KBM-7 (cell line): ENCODE measurements at regions not wholly inside any gene's neighbourhood (a gene's known extent, or its start where the extent isn't known, plus 50 kb on each side); places are given as distances from the start of the nearest gene placed in this dataset.

Experiments used
- DNase-seq: peaks from one replicate; pipeline ENCODE4 v3.0.0-alpha.2; 2015
- in situ Hi-C: fragments of 300-500 bp; cut with MboI; formaldehyde crosslinking; loops from 2 replicates; pipeline ENCODE4 v1.14.3; 2020; ENCODE audit warnings: low sequenced_read_pairs, low pct_unique_long_range_greater_than_20kb, mixed read lengths

DNA sequence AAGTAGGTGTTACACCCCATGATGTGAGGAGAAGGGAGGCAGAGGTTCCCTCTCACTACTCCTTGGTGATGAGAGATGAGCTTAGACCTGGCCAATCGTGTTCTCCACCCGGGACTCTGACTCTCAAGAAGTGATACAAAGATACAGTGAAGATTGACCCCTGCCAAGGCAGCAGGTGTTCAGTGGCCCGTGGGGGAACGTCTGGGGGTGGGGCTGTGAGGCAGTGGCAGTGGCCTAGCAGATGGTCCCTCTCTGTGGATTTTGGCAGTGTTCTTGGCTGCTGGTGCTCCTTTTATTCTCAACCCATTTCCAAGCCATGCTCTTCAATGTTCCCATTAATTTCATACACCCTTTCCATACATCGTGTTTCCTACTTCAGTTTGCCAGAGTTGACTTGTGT is 120.4 kb upstream of the NEDD4L start:
- DNase-seq: no peak
- in situ Hi-C loops: no loop called here

- in situ Hi-C loops: no loop called here
- no peak for DNase-seq
Measured at GRCh38 chr18:57922885-57923284, 119.8 kb upstream of the ATP8B1 start.

- no peak for DNase-seq
- in situ Hi-C loops: no loop called here
Measured at GRCh38 chr18:57921708-57922107, 118.6 kb upstream of the ATP8B1 start.

- no peak for DNase-seq
- in situ Hi-C loops: no loop called here
Measured at GRCh38 chr18:57920036-57920435, 116.9 kb upstream of the ATP8B1 start.

- in situ Hi-C loops: no loop called here
- DNase-seq: no peak
Measured at GRCh38 chr18:57918601-57919000, 115.5 kb upstream of the ATP8B1 start.

DNA sequence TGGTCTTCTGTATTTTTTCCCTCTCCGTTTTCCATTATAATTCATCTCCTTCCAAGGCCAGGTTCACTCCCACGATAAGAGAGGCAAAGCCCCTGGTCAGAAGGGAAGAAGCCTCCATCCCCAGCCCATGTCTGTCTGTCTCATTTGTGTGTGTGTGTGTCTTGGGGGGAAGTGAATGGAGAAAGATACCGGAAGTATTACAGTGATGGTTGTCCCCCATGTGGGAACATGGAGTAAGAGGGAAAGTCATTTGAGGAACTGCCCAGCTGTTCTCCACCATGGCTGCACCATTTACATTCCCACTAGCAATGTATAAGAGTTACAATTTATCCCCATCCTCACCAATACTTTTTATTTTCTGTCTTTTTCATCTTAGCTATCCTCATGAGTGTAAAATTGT is 113.6 kb upstream of the ATP8B1 start:
- DNase-seq: no peak
- in situ Hi-C loops: no loop called here

GRCh38 chr18:57915865-57916582 is 112.9 kb upstream of the ATP8B1 start:
- no peak for DNase-seq
- in situ Hi-C loops: no loop called here

DNA sequence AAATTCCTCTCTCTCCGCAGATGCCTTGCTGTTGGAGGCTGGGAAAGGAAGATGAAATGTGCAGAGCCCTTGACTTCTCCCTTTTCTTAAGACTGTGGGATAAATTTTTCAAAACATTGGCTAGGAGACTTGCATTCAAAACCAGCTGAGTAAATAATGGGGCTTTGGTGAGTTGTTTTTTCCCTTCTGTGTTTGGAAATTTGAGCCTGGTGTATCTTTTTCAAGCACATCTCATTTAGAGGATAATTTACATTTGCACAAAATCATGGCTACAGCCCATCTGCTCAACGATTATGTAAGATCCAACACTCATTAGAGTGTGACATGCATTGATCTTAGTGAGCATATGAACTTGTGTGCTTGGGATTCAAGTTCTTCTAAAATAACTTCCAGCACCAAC is 112.1 kb upstream of the ATP8B1 start:
- no peak for DNase-seq
- in situ Hi-C loops: no loop called here

- in situ Hi-C loops: no loop called here
- DNase-seq: no peak
Measured at GRCh38 chr18:57913686-57914085, 110.6 kb upstream of the ATP8B1 start.

DNA sequence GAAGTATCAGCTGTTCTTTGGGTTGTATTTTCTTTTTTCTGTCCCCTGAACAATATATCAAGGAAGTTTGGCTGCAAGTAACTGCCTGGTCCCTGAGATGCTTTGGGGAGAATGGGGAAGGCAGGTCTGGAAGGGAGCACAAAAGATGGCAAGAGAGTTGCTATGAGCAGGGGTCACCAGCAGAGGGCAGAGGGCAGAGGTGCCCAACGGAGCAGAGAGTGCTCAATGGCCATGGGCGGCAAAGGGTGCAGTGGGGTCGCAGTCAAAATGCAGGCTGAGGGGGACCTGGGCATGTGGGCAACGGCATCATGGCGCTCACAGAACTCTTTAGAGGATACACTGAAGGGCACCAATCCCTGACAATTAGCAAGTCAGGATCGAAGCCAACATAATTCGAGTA is 107.7 kb upstream of the ATP8B1 start:
- DNase-seq: peak; percentile 15
- in situ Hi-C loops: no loop called here

GRCh38 chr18:57910134-57910533 is 107.0 kb upstream of the ATP8B1 start:
- DNase-seq: no peak
- in situ Hi-C loops: no loop called here

DNA sequence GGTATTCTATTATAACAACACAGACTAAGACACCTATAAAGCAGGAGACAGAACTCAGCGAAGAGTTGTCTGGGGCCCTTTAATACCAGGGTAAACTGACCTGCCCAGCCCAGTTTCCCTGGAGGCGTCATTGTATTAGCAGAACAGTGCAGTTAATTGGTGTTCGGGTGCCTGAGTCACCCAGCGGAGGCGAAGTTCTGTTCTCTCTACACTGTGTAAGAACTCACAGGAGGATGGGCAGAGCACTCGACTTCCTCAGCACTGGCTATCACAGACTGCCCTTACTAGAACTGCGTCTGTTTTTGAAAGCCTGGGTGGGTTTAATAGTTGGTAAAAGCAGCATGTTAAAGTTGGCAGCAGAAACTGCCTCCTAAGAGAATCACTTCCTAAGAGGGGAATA is 106.5 kb upstream of the ATP8B1 start:
- DNase-seq: no peak
- in situ Hi-C loops: no loop called here

DNA sequence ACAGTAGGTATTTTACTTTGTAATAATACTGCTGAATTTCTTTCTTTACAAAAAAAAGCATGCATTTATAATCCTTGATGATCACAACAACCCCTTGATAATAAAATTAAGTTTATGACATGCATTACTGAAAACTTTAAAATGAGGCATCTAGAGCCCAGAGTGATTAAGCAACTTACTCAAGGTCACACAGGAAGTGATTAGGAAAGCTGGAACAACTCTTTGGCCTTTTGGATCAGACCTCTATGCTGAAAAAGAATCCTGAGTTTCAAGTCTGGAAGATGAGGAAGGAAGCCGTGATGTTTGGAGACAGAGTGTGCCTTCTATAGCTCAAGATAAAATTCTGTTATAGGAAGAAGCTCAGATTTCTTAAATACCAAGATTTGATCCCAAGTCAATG is 105.0 kb upstream of the ATP8B1 start:
- in situ Hi-C loops: no loop called here
- DNase-seq: no peak

GRCh38 chr18:57907550-57907949 is 104.4 kb upstream of the ATP8B1 start:
- in situ Hi-C loops: no loop called here
- DNase-seq: no peak

DNA sequence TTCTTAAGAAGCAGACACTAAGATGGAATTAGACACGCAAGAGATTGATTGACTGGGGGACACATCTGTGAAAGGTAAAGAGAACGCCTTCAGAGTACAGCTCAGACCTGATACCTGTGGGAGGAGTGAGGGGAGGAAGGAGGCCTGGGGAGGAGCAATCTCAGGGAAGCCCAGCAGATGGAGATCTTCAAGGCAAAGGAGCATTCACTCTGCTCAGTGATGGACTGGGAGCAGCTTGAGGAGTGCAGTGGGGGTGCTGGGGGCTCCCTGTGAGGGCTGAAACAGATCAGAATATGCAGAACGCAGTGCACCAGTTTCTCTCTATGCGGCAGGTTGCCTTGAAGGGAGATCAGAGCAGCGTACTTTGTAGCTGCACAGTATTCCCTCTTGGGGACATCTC is 103.7 kb upstream of the ATP8B1 start:
- DNase-seq: no peak

GRCh38 chr18:57904535-57904934 is 101.4 kb upstream of the ATP8B1 start:
- in situ Hi-C loops: no loop called here
- DNase-seq: no peak

More for the DNA sequence above, 103.7 kb upstream of the ATP8B1 start:
- in situ Hi-C loops: no loop called here

DNA sequence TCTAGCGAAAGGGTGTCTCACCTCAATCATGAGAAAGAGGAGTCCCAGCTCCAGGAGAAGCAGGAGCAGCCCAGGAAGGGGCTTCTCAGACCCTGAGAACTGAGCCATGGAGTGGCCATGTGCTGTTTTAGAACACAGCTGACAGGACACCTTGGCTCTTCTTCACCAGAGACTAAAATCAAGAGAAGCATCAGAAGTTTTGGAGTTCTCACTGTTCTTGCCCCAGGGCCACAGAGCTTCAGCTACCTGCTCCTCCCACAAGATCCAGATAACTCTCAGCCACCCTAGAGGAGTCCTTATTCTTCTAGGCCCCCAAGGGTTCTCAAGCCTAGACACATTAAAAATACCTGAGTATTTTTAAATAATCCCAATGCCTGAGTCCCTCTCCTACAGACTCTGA is 99.6 kb upstream of the ATP8B1 start:
- in situ Hi-C loops: no loop called here

DNA sequence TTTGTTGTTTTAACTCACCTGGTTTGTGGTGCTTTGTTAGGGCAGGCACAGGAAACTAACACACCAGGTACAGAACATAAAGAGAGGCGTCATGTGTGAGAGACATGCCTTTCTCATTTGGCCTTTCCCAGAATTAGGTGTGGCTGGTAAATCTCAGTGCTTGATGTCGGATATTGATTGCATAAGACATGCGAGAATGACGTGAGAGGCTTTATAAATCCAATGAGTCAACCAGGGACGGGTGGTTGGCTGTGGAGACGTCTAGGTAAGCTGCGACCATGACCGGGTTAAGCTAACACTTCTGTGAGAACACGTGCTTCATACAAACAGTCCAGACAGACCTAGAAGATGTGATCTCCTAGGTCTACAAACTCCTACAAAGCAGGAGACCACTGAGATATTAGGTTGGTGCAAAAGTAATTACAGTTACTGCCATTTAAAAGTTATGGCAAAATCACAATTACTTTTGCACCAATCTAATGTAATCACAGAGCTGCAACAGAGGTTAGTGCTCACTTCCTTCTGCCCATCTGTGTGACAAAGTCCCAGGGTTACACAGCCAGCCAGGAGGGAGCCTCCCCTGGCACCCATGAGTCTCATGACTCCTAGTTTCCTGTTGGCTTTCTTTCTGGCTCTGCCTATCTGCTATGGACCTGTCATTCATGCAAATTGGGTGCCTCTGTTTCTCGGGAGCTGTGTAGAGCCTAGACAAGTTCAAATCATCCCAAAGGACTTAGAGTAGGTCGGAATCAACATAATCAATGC is 98.9 kb upstream of the ATP8B1 start:
- in situ Hi-C loops: no loop called here
- no peak for DNase-seq

More for the DNA sequence above, 99.6 kb upstream of the ATP8B1 start:
- no peak for DNase-seq

DNA sequence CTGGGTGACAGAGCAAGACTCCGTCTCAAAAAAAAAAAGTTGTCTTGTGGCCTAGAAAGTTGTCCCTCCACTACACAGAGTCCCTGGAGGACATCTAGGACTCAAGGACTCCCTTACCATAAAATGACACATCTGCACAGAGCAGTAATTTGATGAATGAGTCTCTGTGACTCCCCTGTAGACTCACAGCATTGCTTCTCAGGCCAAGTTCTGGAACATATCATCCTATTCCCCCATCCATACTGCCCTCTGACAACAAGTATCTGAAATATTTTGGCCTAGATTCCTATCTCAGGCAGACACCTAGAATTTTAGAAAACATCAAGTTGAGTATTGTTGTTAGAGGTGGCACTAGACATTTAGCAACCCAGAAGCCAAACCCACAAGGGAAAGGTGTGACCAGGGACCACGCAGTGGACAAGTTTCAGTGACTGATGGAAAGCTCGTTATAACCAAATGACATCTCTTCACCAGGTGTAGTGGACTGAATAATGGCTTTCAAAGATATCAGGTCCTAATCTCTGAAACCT is 97.9 kb upstream of the ATP8B1 start:
- no peak for DNase-seq
- in situ Hi-C loops: no loop called here

- DNase-seq: no peak
- in situ Hi-C loops: loop anchor here (25.0 kb wide), 1 partner anchor 214 kb away; no protein-coding TSS in a partner anchor
Measured at GRCh38 chr18:57898506-57899124, 95.5 kb upstream of the ATP8B1 start.
